SK-N-SH (cell line): ENCODE measurements at regions not wholly inside any gene's neighbourhood (a gene's known extent, or its start where the extent isn't known, plus 50 kb on each side); places are given as distances from the start of the nearest gene placed in this dataset.

Experiments used
- EP300 ChIP-seq, 2 experiments: IDR thresholded peaks; 2 replicates each; pipeline versions ENCODE4 v1.4.0 to v1.6.1; 2012; ENCODE audit warnings: borderline replicate concordance in 1 of 2, low read depth in 1 of 2, low read length in 1 of 2
- TF ChIP-seq, protein P1 (sequence below): IDR thresholded peaks from 2 replicates; pipeline ENCODE4 v1.6.1; 2012; ENCODE audit warnings: mild to moderate bottlenecking, low read depth, low read length, moderate library complexity
- TF ChIP-seq, protein P2 (sequence below): fragments of 200-600 bp; sonication (generic); IDR thresholded peaks from 2 replicates; pipeline ENCODE4 v1.6.1; 2017; ENCODE audit warnings: antibody characterized with exemption, mild to moderate bottlenecking, moderate library complexity

DNA sequence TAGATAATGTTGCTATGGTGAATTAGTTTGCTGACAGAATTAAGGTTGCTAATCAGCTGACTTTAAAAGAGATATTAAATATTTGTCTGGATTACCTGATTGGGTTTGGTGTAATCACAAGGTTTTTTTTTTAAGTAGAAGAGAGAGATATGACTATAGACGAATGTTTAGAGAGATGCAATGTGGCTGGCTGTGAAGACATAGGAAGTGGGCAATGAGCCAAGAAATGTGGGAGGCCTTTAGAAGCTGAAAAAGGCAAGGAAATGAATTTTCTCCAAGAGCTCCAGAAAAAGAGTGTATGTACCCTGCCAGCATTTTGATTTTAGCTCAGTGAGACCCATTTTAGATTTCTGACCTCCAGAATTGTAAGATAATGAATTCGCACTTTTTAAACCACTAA, 598.3 kb downstream of the PKHD1 start:
- no peak for TF ChIP-seq EP300 (IDR thresholded peaks at IDR 0.05; ENCODE audit: borderline replicate concordance in 1 of 2, low read depth in 1 of 2, low read length in 1 of 2)
- TF ChIP-seq, protein P1, sequence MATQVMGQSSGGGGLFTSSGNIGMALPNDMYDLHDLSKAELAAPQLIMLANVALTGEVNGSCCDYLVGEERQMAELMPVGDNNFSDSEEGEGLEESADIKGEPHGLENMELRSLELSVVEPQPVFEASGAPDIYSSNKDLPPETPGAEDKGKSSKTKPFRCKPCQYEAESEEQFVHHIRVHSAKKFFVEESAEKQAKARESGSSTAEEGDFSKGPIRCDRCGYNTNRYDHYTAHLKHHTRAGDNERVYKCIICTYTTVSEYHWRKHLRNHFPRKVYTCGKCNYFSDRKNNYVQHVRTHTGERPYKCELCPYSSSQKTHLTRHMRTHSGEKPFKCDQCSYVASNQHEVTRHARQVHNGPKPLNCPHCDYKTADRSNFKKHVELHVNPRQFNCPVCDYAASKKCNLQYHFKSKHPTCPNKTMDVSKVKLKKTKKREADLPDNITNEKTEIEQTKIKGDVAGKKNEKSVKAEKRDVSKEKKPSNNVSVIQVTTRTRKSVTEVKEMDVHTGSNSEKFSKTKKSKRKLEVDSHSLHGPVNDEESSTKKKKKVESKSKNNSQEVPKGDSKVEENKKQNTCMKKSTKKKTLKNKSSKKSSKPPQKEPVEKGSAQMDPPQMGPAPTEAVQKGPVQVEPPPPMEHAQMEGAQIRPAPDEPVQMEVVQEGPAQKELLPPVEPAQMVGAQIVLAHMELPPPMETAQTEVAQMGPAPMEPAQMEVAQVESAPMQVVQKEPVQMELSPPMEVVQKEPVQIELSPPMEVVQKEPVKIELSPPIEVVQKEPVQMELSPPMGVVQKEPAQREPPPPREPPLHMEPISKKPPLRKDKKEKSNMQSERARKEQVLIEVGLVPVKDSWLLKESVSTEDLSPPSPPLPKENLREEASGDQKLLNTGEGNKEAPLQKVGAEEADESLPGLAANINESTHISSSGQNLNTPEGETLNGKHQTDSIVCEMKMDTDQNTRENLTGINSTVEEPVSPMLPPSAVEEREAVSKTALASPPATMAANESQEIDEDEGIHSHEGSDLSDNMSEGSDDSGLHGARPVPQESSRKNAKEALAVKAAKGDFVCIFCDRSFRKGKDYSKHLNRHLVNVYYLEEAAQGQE = no peak
- TF ChIP-seq, protein P2, sequence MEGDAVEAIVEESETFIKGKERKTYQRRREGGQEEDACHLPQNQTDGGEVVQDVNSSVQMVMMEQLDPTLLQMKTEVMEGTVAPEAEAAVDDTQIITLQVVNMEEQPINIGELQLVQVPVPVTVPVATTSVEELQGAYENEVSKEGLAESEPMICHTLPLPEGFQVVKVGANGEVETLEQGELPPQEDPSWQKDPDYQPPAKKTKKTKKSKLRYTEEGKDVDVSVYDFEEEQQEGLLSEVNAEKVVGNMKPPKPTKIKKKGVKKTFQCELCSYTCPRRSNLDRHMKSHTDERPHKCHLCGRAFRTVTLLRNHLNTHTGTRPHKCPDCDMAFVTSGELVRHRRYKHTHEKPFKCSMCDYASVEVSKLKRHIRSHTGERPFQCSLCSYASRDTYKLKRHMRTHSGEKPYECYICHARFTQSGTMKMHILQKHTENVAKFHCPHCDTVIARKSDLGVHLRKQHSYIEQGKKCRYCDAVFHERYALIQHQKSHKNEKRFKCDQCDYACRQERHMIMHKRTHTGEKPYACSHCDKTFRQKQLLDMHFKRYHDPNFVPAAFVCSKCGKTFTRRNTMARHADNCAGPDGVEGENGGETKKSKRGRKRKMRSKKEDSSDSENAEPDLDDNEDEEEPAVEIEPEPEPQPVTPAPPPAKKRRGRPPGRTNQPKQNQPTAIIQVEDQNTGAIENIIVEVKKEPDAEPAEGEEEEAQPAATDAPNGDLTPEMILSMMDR = no peak
